ENCODE measurements at regions not wholly inside any gene's neighbourhood (a gene's known extent, or its start where the extent isn't known, plus 50 kb on each side); places are given as distances from the start of the nearest gene placed in this dataset.

DNA sequence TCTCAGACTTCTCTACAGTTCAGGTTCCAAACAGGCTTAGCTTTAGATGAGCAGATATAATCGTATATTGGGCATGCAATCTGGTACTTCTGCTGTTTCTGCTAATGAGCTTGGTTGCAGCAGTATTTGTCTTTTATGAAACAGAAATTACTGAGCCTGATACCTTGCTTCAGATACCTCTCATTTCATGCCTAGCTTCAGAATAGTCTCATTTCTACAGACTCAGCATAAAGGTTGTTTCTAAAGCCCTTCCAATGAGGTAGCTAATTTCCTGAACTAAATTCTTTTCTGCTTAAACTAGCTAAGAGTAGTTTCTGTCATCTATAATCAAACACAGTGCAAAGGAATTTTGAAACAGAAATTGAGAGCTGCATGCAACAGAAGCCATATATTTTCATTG lies 275.0 kb upstream of the KITLG start:
- TF ChIP-seq, protein P1, sequence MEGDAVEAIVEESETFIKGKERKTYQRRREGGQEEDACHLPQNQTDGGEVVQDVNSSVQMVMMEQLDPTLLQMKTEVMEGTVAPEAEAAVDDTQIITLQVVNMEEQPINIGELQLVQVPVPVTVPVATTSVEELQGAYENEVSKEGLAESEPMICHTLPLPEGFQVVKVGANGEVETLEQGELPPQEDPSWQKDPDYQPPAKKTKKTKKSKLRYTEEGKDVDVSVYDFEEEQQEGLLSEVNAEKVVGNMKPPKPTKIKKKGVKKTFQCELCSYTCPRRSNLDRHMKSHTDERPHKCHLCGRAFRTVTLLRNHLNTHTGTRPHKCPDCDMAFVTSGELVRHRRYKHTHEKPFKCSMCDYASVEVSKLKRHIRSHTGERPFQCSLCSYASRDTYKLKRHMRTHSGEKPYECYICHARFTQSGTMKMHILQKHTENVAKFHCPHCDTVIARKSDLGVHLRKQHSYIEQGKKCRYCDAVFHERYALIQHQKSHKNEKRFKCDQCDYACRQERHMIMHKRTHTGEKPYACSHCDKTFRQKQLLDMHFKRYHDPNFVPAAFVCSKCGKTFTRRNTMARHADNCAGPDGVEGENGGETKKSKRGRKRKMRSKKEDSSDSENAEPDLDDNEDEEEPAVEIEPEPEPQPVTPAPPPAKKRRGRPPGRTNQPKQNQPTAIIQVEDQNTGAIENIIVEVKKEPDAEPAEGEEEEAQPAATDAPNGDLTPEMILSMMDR (IDR thresholded peaks at IDR 0.05) = no peak
- no peak for TF ChIP-seq POLR2A (IDR thresholded peaks at IDR 0.05)

Data from heart left ventricle (tissue), 13 donors.